GM18951 (cell line): ENCODE measurements at regions not wholly inside any gene's neighbourhood (a gene's known extent, or its start where the extent isn't known, plus 50 kb on each side); places are given as distances from the start of the nearest gene placed in this dataset.
"Not testable (repeated sequence)": the region's sequence is repeated elsewhere in the genome, so short reads cannot be mapped to it uniquely, and the experiment has no call there.

ENCODE experiments used
- POLR2A ChIP-seq: IDR thresholded peaks from 4 replicates; pipeline ENCODE4 v1.6.1; 2011; ENCODE audit warnings: mild to moderate bottlenecking; ENCODE audit not compliant: insufficient read length, insufficient read depth; ENCODE audit errors: extremely low read depth
- in situ Hi-C: fragments of 300-500 bp; cut with MboI; formaldehyde crosslinking; loops from one replicate; pipeline ENCODE4 v1.12.0; 2022; ENCODE audit warnings: low sequenced_read_pairs, mixed read lengths, inconsistent platforms; ENCODE audit not compliant: unreplicated experiment

DNA sequence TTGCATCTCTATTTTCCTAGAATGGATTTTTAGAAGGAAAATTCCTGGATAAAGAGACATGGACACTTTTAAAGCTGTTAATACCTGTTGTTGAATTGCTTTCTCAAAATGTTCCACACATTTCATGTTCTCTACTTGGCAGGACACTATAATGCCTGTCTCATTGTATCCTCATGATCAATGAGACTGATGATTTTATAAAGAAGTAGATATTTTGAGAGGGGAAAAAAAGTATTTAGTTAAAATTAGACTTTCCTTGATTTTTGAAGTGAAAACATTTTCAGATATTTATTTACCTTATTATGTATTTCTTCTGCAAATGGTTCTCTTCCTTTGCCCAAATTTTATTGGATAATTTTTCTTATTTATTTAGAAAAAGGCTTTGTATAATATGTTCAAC, 242.5 kb downstream of the MYCN start:
- TF ChIP-seq POLR2A: no peak

GRCh38 chr2:16182311-16182815, 242.0 kb downstream of the MYCN start:
- in situ Hi-C loops: not testable (repeated sequence)

More for the DNA sequence above, 242.5 kb downstream of the MYCN start:
- in situ Hi-C loops: no loop called here

DNA sequence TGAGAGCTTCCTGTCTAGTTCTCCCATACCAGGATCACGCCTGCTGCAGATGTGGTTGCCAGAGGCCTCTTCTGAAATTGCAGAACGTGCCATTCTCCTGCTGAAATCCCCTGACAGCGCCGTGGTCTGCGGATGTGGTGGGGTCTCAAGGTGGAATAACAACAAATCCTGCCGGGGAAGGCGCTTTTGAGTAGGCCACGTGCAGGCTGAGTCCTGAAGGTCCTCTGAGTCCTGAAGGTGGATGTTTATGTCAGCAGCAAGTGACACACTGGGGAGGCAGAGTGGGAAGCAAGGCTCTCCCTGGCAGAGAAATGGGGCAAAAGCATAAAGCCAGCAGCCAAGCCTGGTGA, 241.4 kb downstream of the MYCN start:
- in situ Hi-C loops: no loop called here
- TF ChIP-seq POLR2A: no peak

- no peak for TF ChIP-seq POLR2A
- in situ Hi-C loops: no loop called here
Observed at GRCh38 chr2:16181062-16181740, 240.9 kb downstream of the MYCN start.

DNA sequence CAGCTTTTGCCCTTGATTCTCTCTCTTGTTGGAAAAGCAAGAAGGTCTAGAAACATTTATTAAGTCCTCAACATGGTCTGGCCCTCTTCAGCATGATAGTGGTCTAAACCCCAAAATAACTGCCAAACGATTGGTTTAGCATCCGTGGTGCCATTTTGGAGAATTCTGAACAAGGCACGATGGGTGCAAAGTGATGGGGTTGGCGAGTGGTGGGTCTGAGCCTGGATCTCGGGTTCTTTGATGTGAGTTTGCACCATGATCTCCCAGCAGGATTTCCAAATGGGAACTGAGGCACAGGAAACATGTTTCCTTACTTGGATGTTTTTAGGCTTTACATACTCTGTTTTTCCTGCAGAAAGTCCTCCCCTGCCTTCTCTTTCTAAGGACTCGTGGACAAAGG, 240.3 kb downstream of the MYCN start:
- in situ Hi-C loops: no loop called here

GRCh38 chr2:16179701-16180416, 239.5 kb downstream of the MYCN start:
- in situ Hi-C loops: no loop called here
- no peak for TF ChIP-seq POLR2A

More for the DNA sequence above, 240.3 kb downstream of the MYCN start:
- no peak for TF ChIP-seq POLR2A

DNA sequence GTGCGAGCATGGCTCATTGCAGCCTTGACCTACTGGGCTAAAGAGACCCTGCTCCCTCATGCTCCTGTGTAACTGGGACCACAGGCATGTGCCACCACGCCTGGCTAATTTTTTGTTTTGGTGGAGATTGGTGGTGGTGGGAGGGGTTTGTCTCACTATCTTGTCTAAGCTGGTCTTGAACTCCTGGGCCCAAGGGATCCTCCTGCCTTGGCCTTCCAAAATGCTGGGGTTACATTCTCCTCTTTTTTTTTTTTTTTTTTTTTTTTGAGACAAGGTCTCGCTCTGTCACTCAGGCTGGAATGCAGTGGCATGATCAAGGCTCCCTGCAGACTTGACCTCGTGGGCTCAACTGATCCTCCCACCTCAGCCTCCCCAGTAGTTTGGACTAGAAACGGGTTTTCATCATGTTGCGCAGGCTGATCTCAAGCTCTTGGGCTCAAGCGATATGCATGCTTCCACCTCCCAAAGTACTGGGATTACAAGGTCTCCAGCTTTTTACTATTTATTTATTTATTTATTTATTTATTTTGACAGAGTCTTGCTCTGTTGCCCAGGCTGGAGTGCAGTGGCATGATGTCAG, 238.3 kb downstream of the MYCN start:
- no peak for TF ChIP-seq POLR2A
- in situ Hi-C loops: no loop called here

- no peak for TF ChIP-seq POLR2A
- in situ Hi-C loops: no loop called here
Observed at GRCh38 chr2:16177671-16178180, 237.4 kb downstream of the MYCN start.

- in situ Hi-C loops: no loop called here
- no peak for TF ChIP-seq POLR2A
Observed at GRCh38 chr2:16176971-16177480, 236.7 kb downstream of the MYCN start.

GRCh38 chr2:16175247-16175825, 235.0 kb downstream of the MYCN start:
- no peak for TF ChIP-seq POLR2A
- in situ Hi-C loops: no loop called here

GRCh38 chr2:16174693-16175045, 234.3 kb downstream of the MYCN start:
- in situ Hi-C loops: no loop called here

GRCh38 chr2:16173893-16174692, 233.7 kb downstream of the MYCN start:
- TF ChIP-seq POLR2A: no peak
- in situ Hi-C loops: no loop called here

More at GRCh38 chr2:16174693-16175045, 234.3 kb downstream of the MYCN start:
- no peak for TF ChIP-seq POLR2A

DNA sequence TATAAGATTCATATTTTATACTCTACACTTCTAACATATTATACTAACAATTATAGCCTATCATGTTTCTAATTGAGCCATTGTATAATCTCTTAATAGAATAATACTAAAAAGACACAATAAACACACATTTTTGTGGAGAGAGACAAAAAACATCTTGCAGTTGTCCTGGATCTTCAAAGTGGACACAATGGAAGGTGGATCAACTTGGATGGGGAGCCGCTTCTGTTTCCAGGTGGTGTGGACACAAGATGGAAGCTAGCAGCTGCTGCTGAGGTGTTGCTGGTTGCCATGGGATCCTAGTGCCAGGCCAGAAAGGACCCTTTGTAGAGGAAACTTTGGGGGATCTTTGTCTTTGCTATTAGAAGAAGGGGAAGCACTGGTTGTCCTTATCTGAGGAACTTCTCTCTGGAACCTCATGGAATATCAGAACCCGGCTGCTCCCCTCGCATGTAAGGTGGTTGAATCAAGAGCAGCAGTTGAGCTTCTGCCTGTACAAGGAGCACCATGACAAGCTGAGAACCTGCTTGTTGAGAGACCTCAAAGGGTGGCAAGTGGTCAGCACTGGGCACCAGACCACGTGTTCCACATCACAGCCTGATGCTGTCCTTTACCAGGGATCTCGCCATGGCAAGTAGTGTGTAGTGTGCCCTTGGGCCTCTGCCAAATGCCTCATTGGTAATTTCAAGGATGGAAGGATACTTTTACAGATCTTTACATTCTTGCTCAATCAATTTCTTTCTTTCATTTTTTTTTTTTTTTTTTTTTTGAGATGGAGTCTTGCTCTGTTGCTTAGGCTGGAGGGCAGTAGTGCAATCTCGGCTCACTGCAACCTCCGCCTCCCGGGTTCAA, 232.2 kb downstream of the MYCN start:
- no peak for TF ChIP-seq POLR2A
- in situ Hi-C loops: no loop called here
